Astrocyte (in vitro differentiated cells and primary cell): ENCODE measurements at regions not wholly inside any gene's neighbourhood (a gene's known extent, or its start where the extent isn't known, plus 50 kb on each side); places are given as distances from the start of the nearest gene placed in this dataset.

Experiments
- CTCF ChIP-seq: IDR thresholded peaks from 2 replicates; pipeline ENCODE4 v1.5.1; 2011; ENCODE audit warnings: low read depth, mild to moderate bottlenecking, inconsistent platforms, low read length, moderate library complexity; ENCODE audit not compliant: insufficient read depth
- EZH2 ChIP-seq: IDR thresholded peaks from 2 replicates; pipeline ENCODE4 v1.6.1; 2012; ENCODE audit warnings: mild to moderate bottlenecking, low read length, inconsistent platforms; ENCODE audit not compliant: insufficient read depth

GRCh38 chr1:101080859-101081258 is 55.3 kb upstream of the DPH5 start:
- TF ChIP-seq CTCF (no peak), EZH2 (no peak)
